DND-41 (cell line): ENCODE measurements at regions not wholly inside any gene's neighbourhood (a gene's known extent, or its start where the extent isn't known, plus 50 kb on each side); places are given as distances from the start of the nearest gene placed in this dataset.
A peak's percentile ranks its signal among the peaks of the same experiment; 100 is the strongest.

Experiments used
- ATAC-seq: fragments of 200-7000 bp; cut with Tn5 transposase; 3 replicates; pipeline ENCODE4 v1.9.1; 2021; ENCODE audit warnings: low read depth; ENCODE audit not compliant: insufficient read depth
- DNase-seq: peaks from one replicate; pipeline ENCODE4 v3.0.0-alpha.2; 2020
- H2AFZ ChIP-seq: 2 replicates; pipeline ENCODE4 v1.6.0; 2012; ENCODE audit warnings: low read depth, low read length
- H3K27ac ChIP-seq: 2 replicates; pipeline ENCODE4 v1.5.1; 2012; ENCODE audit warnings: low read length, inconsistent platforms
- H3K27me3 ChIP-seq: fragments of 200-600 bp; sonication (generic); 2 replicates; pipeline ENCODE4 v1.6.0; 2012; ENCODE audit warnings: low read length, mild to moderate bottlenecking, inconsistent platforms; ENCODE audit not compliant: insufficient read depth, poor library complexity
- H3K36me3 ChIP-seq: 2 replicates; pipeline ENCODE4 v1.5.1; 2012; ENCODE audit warnings: low read length, inconsistent platforms; ENCODE audit not compliant: insufficient read depth
- H3K4me1 ChIP-seq: 2 replicates; pipeline ENCODE4 v1.5.1; 2012; ENCODE audit warnings: mild to moderate bottlenecking, low read length; ENCODE audit not compliant: insufficient read depth
- H3K4me2 ChIP-seq: 2 replicates; pipeline ENCODE4 v1.6.0; 2012; ENCODE audit warnings: mild to moderate bottlenecking, moderate library complexity, low read length, inconsistent platforms; ENCODE audit not compliant: insufficient read depth
- H3K4me3 ChIP-seq, 2 experiments: fragments of 200-600 bp in 1 of 2; shearing (Covaris generic) in 1 of 2; 2 replicates each; pipeline ENCODE4 v1.5.1; 2012 to 2016; ENCODE audit warnings: inconsistent platforms in 2 of 2, low read length in 2 of 2, mild to moderate bottlenecking in 2 of 2, low read depth in 1 of 2, moderate library complexity in 1 of 2
- H3K79me2 ChIP-seq: 2 replicates; pipeline ENCODE4 v1.6.0; 2012; ENCODE audit warnings: low read length, inconsistent platforms; ENCODE audit not compliant: insufficient read depth
- H3K9ac ChIP-seq: 2 replicates; pipeline ENCODE4 v1.6.0; 2012; ENCODE audit warnings: low read depth, mild to moderate bottlenecking, inconsistent platforms, low read length, moderate library complexity
- H3K9me3 ChIP-seq: 2 replicates; pipeline ENCODE4 v1.5.1; 2012; ENCODE audit warnings: low read length, moderate library complexity, mild to moderate bottlenecking, inconsistent platforms; ENCODE audit not compliant: insufficient read depth, severe bottlenecking
- H4K20me1 ChIP-seq: 2 replicates; pipeline ENCODE4 v1.6.0; 2012; ENCODE audit warnings: low read length; ENCODE audit not compliant: insufficient read depth
- CTCF ChIP-seq: IDR thresholded peaks from 2 replicates; pipeline ENCODE4 v1.5.1; 2012; ENCODE audit warnings: borderline replicate concordance, low read length, moderate library complexity, mild to moderate bottlenecking; ENCODE audit not compliant: poor library complexity, severe bottlenecking; ENCODE audit errors: extremely low read depth
- EZH2 ChIP-seq: IDR thresholded peaks from 3 replicates; pipeline ENCODE4 v1.6.1; 2012; ENCODE audit warnings: borderline replicate concordance, low read depth, mild to moderate bottlenecking, moderate library complexity, low read length, inconsistent platforms; ENCODE audit not compliant: severe bottlenecking

DNA sequence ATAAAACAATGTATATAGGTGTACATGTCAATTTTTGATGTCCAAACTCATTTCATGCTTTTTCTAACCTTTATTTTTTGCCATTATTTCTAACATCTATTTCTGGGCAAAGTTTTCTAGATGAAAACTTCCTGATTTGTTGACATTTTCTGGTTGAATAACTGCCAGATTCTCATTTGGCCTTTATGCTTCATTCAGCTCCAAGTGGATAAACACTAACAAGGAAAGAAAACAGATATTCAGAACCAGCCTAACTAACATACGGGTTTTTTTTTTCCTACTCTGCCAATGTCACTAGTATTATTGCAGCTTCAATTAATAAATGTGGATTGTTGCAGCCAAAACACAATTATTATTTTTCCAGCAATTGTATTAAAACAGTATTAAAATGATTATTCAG is 50.9 kb upstream of the RAP1GDS1 start:
- TF ChIP-seq EZH2 (no peak), CTCF (no peak)
- no peak for ATAC-seq
- Histone ChIP-seq H3K4me2 (no peak overlapping the region), H3K4me1 (no peaks in the 10 kb centered on the region), H3K9ac (no peak overlapping the region), H3K4me3 (no peak overlapping the region), H3K9me3 (no peaks in the 10 kb centered on the region), H3K79me2 (no peaks in the 10 kb centered on the region), H3K27me3 (no peaks in the 10 kb centered on the region), H3K36me3 (no peaks in the 10 kb centered on the region), H2AFZ (no peak overlapping the region), H3K27ac (no peak overlapping the region), H4K20me1 (no peaks in the 10 kb centered on the region)
- DNase-seq: no peak

GRCh38 chr4:98209111-98209510 is 52.1 kb upstream of the RAP1GDS1 start:
- no peaks in the 10 kb centered on the region for H3K36me3 ChIP-seq
- H3K79me2 ChIP-seq: no peaks in the 10 kb centered on the region
- no peak for TF ChIP-seq EZH2
- no peak for TF ChIP-seq CTCF
- DNase-seq (no peak), ATAC-seq (no peak)
- no peaks in the 10 kb centered on the region for H3K4me1 ChIP-seq
- H3K9ac ChIP-seq: no peak overlapping the region
- no peaks in the 10 kb centered on the region for H3K9me3 ChIP-seq
- H3K4me3 ChIP-seq: no peak overlapping the region
- H4K20me1 ChIP-seq: no peaks in the 10 kb centered on the region
- H3K4me2 ChIP-seq: no peak overlapping the region
- no peaks in the 10 kb centered on the region for H3K27me3 ChIP-seq
- no peak overlapping the region for H3K27ac ChIP-seq
- no peak overlapping the region for H2AFZ ChIP-seq

DNA sequence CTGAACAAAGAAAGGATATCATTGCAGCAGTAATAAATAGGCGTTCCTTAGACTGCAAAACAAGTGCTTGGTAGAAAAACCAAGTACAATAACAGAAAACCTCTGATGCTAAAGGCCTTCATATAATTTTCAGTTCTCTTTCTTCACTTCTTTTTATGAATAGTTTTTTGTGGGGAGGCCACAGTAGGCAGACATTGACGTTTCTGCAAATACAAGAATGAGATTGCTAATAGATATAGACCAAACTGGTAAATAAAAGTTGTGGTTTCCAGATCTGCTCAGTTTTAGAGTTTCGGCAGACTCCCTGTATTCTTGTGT is 57.0 kb upstream of the RAP1GDS1 start:
- Histone ChIP-seq H3K4me3 (no peak overlapping the region), H2AFZ (no peak overlapping the region), H3K9ac (no peak overlapping the region), H3K36me3 (no peaks in the 10 kb centered on the region), H3K27me3 (no peaks in the 10 kb centered on the region), H3K9me3 (no peaks in the 10 kb centered on the region), H3K4me1 (no peaks in the 10 kb centered on the region), H3K79me2 (no peaks in the 10 kb centered on the region), H3K4me2 (no peak overlapping the region), H4K20me1 (no peaks in the 10 kb centered on the region), H3K27ac (no peak overlapping the region)
- no peak for TF ChIP-seq EZH2
- TF ChIP-seq CTCF: no peak
- DNase-seq (no peak), ATAC-seq (peak; percentile 33; the same call in 1 of the 3 replicates)

DNA sequence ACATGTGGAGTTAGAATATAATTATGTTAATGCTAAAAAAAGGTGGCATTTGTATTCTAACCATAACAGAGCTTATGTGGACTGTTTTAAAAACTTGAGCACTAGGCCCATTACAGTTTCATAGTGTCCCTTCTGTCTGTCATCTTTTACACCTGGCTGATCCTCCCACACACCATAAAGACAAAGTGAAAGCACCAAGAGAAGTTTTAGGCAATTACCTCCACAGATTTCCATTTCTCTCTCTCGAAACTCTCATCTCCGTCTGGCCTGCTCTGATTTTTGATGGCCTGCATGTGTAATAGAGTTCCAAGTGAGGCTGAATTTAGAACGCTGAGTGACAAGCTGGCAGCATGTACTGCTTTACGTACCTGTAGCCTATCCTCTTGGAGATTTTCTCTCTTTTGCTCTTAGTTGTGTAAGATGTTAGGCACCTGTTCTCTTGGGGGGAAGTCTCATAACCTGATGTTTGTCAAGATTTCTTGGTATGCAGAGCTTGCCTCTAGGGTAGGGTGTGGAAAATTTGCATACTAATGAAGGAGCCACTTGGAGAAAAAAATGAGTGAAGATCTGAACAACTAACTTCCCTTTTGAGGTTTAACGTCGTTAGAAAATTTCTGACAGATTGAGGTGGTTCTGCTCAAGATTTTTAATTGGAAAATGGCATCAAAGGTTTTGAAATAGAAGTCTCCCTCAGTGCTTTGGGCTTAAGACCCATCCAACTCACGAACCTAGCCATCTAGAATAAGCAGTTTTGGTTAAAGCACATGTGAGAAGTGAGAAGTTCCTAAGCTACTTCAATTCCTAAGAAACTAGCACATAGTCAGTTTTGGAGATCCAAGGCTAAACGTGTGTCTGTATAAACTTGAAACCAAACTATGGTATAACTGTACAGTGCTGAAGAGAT is 57.6 kb upstream of the RAP1GDS1 start:
- H3K9me3 ChIP-seq: no peaks in the 10 kb centered on the region
- H3K9ac ChIP-seq: no peak overlapping the region
- no peak for DNase-seq
- no peak overlapping the region for H2AFZ ChIP-seq
- H3K36me3 ChIP-seq: no peaks in the 10 kb centered on the region
- no peaks in the 10 kb centered on the region for H4K20me1 ChIP-seq
- peak; percentile 39 for ATAC-seq
- no peaks in the 10 kb centered on the region for H3K79me2 ChIP-seq
- H3K4me1 ChIP-seq: no peaks in the 10 kb centered on the region
- TF ChIP-seq CTCF: no peak
- TF ChIP-seq EZH2: no peak
- H3K27ac ChIP-seq: no peak overlapping the region
- H3K4me3 ChIP-seq: no peak overlapping the region
- H3K27me3 ChIP-seq: no peaks in the 10 kb centered on the region
- H3K4me2 ChIP-seq: no peak overlapping the region
